ENCODE measurements at regions not wholly inside any gene's neighbourhood (a gene's known extent, or its start where the extent isn't known, plus 50 kb on each side); places are given as distances from the start of the nearest gene placed in this dataset.

DNA sequence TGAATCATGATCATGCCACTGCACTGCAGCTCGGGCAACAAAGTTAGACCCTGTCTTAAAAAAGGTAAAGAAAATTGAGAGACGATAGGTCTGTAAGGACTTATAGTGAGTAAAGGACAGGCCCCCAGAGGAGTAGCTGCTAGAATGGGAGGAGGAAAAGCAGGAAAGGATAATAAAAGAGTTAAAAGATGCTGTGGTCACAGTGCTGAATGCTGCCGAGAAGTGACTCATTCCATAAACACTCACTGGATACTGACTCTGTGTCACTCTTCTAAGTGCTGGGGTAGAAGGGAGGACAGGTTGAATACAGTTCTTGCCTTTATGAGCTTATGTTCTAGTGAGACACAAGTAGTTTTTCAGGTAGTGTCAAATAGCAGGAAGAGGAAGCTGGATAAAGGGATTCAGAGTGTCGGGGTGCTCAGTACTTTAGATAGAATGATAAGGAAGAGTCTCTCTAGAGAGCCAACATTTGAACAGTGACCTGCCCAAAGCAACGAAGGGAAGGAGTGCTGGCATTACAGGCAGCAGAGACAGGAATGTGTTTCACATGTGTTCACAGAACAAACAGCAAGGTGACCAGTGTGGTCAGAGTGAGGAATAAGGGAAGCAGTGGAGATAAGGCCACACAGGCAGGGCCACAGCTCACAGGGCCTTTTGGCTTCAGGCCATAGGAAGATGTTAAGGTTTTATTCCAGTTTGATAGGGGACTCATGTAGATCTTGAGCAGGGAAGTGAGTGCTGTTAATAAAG, 1240.5 kb downstream of the UQCRFS1 start:
- TF ChIP-seq, protein P1, sequence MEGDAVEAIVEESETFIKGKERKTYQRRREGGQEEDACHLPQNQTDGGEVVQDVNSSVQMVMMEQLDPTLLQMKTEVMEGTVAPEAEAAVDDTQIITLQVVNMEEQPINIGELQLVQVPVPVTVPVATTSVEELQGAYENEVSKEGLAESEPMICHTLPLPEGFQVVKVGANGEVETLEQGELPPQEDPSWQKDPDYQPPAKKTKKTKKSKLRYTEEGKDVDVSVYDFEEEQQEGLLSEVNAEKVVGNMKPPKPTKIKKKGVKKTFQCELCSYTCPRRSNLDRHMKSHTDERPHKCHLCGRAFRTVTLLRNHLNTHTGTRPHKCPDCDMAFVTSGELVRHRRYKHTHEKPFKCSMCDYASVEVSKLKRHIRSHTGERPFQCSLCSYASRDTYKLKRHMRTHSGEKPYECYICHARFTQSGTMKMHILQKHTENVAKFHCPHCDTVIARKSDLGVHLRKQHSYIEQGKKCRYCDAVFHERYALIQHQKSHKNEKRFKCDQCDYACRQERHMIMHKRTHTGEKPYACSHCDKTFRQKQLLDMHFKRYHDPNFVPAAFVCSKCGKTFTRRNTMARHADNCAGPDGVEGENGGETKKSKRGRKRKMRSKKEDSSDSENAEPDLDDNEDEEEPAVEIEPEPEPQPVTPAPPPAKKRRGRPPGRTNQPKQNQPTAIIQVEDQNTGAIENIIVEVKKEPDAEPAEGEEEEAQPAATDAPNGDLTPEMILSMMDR (IDR thresholded peaks at IDR 0.05), result no peak

DNA sequence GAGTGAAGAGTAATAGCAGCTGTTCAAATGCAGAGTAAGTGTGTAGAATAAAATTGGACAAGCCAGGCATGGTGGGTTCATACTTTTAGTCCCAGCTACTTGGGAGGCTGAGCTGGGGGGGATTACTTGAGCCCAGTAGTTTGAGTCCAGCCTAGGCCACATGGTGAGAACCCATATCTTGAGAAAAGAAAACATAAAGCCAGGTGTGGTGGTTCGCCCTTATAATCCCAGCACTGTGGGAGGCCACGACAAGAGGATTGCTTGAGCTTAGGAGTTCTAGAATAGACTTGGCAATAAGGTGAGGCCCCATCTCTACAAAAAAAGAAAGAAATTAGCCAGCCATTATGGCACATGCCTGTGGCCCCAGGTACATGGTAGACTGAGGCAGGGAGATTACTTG, 1241.1 kb downstream of the UQCRFS1 start:
- TF ChIP-seq, protein P1 (IDR thresholded peaks at IDR 0.05), result no peak

DNA sequence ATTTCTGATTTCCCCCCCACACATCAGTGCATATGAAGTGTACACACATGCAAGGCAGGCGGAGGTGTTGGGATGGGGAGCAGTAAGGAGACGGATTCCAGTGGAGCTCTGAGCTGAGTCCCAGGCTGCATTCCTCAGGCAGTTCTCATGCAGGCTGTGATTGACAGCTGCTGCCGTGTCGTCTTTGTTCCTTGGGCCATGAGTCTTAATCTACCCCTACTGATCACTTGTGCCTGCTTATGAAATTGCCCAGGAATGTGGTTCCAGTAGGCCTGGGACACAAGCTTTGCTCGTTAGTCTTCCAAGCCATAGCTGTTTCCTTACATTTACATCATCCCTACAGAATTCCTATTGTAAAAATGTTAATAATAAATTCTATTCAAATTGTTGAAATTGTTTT, 1241.9 kb downstream of the UQCRFS1 start:
- TF ChIP-seq, protein P1 (IDR thresholded peaks at IDR 0.05), result no peak

DNA sequence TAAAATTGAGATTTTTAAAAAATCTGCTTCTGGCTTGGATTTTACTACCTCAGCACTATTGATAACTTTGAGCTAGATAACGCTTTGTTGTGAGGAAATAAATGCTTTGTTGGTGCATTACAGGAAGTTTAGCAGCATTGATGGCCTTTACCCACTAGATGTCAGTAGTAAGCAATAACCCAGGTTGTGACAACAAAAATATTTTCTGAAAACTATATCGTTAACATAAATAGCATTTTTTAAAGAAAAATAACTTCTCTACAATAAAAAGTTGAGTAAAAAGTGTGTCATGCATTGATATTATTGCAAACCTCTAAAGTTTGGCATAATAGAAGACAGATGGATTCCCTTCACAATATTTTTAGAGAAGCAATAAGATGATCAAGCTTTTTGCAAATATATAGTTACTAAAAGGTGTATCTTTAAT, 1246.5 kb downstream of the UQCRFS1 start:
- TF ChIP-seq, protein P1 (IDR thresholded peaks at IDR 0.05), result peak; percentile 80

DNA sequence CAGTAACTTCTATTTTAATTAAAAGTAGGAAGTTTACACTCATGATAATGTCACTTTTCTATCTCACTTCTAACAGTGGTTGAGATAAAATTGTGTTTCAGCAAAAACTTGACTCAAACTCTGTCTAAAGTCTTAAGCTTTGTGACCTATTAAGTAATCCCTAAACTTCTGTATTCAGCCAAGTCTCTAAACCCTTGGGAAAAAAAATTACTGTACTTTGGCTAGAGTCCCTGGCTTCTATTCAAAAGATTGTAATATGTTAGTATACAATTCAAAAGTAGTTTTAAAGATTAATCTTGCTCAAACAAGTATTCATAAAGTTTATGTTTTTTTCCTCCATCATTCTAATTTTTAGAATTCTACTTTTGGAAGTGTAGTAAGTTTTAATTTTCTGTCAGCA, 1248.8 kb downstream of the UQCRFS1 start:
- TF ChIP-seq, protein P1 (IDR thresholded peaks at IDR 0.05), result no peak

DNA sequence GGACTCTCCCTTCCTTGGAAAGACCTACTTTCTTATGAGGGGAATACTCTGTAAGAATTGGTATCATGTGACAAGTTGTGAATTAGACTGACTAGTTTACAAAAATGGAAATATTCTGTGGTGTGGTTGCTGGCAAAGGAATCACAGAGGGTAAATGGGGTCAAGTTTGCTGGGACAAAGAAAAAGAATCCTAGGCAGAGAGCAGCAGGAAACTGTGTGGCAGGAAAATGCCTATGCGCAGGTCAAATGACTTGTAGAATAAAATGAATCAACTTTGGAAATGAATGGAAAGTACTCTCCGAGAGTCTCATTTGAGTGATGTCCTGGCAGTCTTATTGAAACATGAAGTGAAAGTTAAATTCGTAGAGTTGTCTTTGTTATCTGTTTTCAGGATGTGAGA, 1250.7 kb downstream of the UQCRFS1 start:
- TF ChIP-seq, protein P1 (IDR thresholded peaks at IDR 0.05), result no peak

DNA sequence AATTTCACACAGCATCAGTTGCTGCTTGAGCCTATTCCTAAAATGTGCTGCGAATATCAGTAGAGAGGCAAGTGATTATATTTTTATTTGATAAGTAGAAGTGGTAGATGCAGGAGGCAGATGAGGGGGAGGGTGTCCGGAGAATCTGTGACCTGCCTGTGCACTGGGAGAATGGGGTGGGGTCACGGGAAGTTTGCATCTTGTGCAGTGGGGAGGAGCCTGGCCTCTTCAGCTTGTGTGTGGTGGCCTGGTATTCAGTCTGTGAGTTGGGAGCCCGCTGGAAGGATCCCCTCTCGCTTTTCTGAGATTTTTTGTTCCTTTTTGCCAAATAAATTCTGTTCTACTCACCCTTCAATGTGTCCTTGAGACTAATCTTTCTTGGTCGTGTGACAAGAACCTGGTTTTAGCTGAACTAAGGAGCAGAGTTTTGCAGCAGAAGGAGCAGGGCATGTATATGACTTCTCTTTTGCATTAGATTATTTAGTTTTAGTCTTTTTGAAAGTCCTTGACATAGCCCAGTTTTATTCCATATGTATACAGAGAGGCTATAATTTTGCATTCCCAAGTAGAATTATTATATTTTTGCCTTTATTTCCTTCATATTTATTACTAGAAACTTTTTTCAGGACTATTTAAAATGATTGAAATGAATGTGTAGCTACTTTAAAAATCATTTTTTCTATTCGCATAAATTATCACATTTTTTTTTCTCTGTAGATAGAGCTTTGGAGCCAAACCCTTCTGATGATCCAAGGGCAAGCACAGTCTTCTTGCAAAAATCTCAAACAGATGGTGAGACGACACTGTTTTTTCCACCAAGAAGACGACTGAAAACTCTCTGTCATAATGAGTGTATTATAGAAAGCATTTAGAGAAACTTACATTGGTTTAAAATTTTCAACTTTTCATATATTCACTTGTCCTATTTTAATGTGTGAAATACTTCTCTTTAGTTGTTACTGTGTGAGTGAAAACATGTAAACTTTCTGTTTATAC, 1257.2 kb downstream of the UQCRFS1 start:
- TF ChIP-seq, protein P1 (IDR thresholded peaks at IDR 0.05), result no peak

All from LNCAP (cell line).